ENCODE measurements at regions not wholly inside any gene's neighbourhood (a gene's known extent, or its start where the extent isn't known, plus 50 kb on each side); places are given as distances from the start of the nearest gene placed in this dataset.
"Not testable (repeated sequence)": the region's sequence is repeated elsewhere in the genome, so short reads cannot be mapped to it uniquely, and the experiment has no call there.

DNA sequence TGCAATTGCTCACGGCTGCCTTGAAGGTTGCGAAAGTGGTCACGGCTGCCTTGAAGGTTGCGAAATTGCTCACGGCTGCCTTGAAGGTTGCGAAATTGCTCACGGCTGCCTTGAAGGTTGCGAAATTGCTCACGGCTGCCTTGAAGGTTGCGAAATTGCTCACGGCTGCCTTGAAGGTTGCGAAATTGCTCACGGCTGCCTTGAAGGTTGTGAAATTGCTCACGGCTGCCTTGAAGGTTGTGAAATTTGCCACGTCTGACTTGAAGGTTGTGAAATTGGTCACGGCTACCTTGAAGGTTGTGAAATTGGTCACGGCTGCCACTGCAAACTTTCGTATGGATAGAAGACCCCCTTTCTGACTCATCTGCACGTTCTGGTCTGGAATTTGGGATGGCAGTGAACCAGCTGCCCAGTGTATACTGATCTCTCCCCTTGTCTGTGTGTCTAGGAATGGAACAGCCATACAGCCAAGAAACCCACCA is 150.1 kb downstream of the ASMT start:
- intact Hi-C loops (cut with DNase I); DNase-seq (ENCODE audit: low spot score): not testable (repeated sequence)

DNA sequence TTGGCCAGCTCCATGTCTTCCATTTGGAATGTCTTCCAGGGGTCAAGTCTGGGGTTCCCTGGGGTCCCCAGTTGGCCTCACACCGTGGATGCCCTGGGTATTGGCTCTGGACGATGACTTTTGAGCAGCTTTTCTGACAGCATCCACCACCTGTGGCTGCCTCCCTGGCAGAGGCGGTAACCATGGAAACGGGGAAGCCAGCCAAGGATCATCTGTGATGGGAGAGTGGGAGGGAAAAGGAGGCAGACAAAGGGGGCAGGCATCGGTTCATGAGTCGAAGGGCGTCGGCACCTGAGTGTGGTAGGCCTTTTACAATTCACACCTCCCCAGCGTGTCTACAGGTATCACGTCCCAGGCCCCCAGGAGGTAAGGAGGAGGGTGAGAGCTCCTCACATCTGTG is 152.2 kb downstream of the ASMT start:
- DNase-seq (ENCODE audit: low spot score): no peak
- intact Hi-C loops (cut with DNase I): no loop called here

DNA sequence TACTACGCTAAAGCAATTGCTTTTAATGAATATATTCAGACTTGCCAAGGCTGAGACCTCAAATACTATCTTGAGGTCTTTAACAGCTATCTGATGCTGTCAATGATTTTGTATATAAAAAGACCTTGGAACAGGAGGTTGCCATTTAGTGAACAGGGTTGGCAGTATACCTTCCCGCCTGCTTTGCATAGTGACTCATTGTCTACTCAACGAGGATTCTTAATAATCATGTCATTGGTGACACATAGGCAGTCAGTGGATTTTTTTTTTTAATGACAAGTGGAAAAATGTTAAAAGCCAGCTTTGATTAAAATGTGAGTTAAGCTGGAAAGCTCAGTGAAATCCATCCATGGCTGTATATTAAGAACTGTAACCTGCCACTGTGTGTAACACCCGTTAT is 164.0 kb downstream of the ASMT start:
- no peak for DNase-seq (ENCODE audit: low spot score)
- intact Hi-C loops (cut with DNase I): no loop called here

DNA sequence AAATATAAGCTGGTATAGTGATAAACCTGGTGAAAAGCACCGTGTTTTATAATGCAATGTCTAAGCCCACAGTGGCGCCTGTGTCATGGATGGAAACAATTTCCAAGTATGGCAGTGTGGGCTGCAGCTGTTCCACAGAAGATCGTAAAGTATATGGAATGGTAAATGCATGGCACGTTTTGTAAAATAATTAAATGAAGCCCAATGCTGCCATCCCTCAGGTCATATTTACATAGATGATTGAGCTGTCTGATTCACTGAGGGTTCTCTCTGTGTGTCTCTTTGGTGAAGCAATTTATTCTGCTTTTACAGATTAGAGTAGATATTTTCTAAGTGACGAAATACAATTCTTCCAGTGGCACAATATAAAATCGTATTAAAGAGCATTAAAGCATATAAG is 164.8 kb downstream of the ASMT start:
- intact Hi-C loops (cut with DNase I): no loop called here
- DNase-seq (ENCODE audit: low spot score): no peak

DNA sequence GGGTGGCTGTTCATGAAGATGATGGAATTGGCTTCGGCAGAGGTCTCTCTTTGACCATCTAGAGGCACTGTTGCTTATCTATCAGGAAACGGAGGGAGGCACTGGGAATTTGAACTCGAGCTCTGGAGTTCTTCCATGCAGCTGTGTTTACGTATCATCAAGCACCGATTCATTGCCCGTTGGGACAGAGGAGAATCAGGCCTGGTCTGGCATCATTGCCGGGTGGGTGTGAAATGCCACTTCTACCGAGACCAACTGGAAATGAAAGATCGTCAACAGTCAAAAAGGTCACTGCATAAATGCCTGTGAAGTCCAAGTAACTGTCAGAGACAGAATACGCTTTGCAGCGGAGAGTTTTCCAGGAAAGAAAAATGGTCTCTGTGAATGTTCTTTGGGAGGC is 166.9 kb downstream of the ASMT start:
- intact Hi-C loops (cut with DNase I): no loop called here
- DNase-seq (ENCODE audit: low spot score): no peak

DNA sequence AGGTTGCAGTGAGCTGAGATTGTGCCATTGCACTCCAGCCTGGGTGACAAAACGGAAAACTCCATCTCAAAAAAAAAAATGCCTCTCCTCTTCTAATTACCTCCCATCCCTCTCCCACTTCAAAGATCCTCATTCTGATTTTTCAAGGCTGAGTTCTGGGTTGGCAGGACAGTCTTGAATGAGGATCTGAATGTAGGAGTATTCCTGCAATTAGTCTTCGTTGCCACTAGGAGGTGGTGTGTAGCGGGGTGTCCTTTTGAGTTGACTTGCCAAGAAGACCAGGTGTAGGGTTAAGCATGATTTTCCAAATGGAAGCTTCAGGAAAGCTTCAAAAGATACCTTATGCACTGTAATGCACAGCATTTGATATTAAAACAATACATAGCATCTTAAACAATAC is 169.9 kb downstream of the ASMT start:
- intact Hi-C loops (cut with DNase I): no loop called here
- DNase-seq (ENCODE audit: low spot score): no peak

DNA sequence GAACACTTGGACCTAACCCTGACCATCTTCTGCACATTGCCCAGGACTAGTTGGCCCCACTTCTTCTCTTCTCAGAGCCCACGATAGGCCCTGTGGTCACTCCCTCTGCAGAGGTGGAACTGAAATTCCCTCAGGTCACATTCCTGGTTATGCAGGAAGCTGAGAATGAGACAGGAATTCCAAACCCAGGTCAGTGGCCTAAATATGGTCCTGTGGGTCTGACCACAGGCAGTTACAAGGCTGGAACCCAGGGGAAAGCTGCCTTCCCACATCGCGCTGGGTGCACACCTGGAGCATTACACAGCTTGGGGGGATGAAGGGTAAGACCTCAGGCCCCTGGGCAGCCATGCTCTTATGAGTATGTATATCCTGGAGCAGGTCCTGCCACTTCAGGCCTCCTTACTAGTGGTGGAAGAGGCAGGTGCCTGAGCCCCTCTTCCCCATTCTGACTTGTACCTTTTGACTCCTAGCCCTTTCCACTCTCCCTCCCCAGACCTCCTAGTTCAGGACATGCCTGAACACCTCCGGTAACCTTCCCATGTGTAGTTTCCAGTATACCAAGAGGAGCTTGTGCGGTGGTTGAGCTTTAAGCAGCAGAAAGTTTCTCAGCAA is 173.5 kb downstream of the ASMT start:
- no peak for DNase-seq (ENCODE audit: low spot score)
- intact Hi-C loops (cut with DNase I): no loop called here

DNA sequence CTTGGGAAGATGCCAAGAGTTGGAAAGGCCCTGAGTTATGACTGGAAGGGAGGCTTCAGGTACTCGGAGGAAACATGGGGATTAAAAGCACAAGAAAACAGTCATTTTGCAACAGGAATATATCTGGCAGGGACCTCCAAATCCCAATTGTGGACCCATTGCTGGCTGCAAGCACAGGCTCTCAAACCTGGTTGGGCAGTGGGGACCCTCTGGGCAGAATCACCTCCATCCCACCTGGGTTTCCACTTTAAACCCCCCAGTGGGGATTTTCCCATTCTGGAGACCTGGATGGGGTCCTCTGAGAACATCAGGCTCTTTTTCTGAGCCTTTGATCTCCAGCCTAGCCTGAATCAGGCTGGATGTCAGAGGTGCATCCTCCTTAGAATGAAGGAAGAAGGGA is 177.8 kb downstream of the ASMT start:
- intact Hi-C loops (cut with DNase I): no loop called here
- DNase-seq (ENCODE audit: low spot score): no peak

DNA sequence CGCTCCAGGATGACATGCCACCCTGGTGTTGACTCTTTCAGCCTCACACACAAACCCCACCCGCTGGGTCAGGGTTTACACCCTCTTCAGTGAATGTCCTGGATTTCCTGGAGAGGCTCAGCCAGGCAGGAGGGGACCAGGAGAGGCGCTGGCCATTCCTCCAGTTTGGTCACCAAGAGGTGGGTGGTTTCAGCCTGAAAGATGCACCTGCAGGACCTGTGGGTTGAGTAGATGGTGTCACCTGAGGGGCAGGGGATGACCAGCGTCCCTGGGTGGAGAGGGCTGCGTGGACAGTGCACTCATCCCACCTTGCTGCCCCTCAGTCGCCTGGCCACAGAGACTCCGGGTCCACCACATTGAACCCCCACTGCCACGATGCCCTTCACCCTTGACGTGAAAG is 179.7 kb downstream of the ASMT start:
- intact Hi-C loops (cut with DNase I): no loop called here
- DNase-seq (ENCODE audit: low spot score): no peak

DNA sequence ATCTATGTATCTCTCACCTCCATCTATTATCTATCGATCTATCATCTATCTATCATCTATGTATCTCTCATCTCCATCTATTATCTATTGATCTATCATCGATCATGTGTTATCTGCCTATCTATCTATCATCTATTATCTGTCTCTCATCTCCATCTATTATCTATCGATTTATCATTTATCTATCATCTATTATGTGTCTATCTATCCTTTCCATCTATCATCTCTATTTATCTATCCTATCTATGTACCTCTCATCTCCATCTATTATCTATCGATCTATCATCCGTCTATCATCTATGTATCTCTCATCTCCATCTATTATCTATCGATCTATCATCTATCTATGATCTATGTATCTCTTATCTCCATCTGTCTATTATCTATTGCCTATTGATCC is 188.1 kb downstream of the ASMT start:
- intact Hi-C loops (cut with DNase I): no loop called here

DNA sequence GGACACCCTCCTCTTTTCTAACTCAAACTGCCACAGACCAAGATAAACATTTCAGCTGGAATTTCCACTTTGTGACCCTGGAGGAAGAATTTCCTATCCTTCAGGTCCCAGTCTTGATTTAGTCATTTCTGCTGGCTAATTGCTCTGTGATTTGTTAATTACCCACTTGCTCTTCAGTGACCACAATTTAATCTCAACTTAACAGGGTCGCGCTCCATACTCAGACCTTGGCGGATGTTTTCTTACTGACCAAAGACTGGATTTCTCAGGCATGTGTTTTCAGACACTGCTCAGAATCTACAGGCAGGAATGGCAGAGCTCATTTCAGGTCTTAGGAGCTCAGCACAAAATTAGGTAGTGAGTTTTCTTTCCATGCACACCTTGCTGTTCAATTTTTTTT is 188.9 kb downstream of the ASMT start:
- intact Hi-C loops (cut with DNase I): no loop called here
- no peak for DNase-seq (ENCODE audit: low spot score)

More for the DNA sequence above, 188.1 kb downstream of the ASMT start:
- DNase-seq (ENCODE audit: low spot score): no peak

DNA sequence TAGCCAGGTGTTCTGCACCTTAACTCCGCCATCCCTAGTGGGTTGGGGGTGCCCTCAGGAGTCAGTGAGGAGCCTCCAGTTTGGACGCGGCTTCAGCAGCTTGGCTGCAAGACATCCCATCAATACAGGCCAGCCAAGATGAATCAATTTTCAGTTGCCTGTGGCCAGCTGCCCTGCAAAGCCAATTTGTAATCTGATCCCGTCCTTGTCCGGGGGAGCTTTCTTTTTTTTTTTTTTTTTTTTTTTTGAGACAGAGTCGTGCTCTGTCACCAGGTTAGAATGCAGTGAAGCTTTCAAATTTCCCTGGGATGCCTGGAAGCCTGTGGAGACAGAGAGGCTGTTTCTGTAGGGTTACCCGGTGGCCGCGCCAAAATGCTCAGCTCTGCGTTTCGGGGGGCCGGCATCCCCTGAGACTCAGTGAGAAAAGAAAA is 192.5 kb downstream of the ASMT start:
- no peak for DNase-seq (ENCODE audit: low spot score)
- intact Hi-C loops (cut with DNase I): no loop called here

DNA sequence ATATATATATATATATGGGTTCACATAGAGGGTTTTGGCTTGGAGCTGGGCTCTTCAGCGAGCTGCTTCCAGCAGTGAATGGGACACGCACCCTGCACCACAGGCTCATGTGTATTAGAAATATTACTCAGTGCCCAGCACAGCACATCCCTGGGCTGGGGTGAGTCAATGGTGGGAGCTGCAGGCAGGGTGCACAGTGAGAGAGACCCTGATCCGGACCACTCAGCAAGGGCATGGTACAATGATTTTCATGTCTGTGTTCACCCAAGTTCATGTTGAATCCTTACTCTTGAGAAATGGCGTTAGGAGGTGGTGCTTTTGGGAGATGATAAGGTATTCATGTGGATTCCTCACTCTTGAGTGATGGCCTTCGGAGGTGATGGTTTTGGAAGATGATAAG is 194.7 kb downstream of the ASMT start:
- DNase-seq (ENCODE audit: low spot score): no peak
- intact Hi-C loops (cut with DNase I): no loop called here

DNA sequence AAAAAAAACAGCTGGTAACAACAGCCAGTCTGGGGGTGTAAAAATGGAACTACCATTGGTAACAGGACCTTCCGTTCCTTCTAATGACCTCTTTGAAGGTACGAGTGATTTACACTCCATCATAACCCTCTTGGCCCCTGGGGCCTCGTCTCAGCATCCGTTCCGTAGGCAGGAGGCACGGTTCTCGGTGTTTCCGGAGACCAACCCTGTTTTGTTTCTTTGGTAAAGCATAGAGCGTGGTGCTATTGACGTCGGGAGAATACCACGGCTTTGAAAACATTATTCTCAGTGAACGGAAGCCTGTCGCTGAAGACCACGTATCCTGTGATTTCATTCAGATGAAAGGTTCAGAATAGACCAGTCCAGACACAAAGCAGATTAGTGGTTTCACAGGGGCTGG is 198.9 kb downstream of the ASMT start:
- intact Hi-C loops (cut with DNase I): no loop called here
- DNase-seq (ENCODE audit: low spot score): no peak

DNA sequence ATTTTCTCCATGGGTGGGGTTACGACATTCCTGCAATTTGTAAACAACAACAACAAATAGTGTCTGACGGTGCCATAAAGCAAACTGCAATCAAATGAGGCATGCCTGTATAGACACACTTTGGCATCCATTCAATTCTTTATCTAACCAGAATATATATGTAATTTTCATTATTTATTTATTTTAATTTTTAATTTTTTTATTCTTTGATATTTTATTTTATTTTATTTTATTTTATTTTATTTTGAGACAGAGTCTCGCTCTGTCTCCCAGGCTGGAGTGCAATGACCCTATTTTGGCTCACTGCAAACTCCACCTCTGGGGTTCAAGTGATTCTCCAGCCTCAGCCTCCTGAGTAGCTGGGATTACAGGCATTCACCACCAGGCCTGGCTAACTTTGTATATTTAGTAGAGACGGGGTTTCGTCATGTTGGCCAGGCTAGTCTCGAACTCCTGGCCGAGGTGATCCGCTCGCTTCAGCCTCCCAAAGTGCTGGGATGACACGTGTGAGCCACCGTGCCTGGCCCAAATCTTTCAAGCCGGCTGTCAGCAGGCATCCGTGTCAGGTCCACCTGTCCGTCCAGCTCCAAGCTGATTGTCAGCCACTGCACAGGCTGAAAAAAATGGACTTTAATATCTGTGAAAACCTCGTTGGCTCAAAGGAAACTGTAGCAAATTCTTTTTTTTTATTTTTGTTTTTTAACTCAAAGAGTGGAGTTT is 200.8 kb downstream of the ASMT start:
- DNase-seq (ENCODE audit: low spot score): no peak
- intact Hi-C loops (cut with DNase I): no loop called here

DNA sequence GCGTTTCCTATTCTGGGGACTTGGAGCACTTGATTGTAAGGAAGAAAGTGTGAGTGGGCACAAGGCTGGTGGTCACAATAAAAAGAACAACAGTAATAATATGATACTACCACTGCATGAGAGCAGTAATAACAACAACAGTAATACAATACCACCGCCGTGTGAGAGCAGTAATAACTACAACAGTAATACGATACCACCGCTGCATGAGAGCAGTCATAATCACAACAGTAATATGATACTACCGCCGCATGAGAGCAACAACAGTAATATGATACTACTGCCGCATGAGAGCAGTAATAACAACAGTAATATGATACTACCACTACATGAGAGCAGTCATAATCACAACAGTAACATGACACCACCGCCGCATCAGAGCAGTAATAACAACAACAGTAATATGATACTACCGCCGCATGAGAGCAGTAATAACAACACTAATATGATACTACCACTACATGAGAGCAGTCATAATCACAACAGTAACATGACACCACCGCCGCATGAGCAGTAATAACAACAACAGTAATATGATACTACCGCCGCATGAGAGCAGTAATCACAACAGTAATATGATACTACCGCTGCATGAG is 201.6 kb downstream of the ASMT start:
- intact Hi-C loops (cut with DNase I); DNase-seq (ENCODE audit: low spot score): not testable (repeated sequence)

DNA sequence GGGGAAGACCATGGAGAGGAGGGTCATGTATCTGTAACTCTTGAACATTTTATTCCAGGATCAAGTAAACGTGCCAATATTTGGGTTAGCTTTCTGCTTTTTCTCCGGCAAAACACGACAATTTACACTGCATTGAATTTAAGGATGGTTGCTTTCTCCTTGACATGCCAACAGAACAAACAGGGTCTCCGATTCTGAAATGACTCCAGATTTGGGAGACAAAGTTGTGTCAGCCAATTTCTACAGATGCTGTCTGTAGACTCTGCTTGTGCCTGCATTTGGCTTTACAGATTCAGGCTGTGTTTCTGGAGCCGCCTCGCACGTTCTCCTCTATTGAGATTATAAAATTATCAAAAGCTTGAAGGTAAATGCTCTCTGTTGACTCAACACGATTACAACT is 207.0 kb downstream of the ASMT start:
- intact Hi-C loops (cut with DNase I): no loop called here
- DNase-seq (ENCODE audit: low spot score): no peak

DNA sequence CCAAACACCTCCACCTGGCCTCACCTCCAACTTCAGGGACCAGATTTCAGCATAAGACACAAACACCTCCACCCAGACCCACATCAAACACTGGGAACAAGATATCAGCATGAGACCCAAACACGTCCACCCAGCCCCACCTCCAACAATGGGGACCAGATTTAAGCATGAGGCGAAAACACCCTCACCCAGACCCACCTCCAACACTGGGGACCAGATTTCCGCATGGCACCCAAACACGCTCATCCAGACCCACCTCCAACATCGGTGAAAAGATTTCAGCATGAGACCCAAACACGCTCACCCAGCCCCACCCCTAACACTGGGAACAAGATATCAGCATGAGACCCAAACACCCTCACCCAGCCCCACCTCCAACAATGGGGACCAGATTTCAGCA is 210.0 kb downstream of the ASMT start:
- no peak for DNase-seq (ENCODE audit: low spot score)

DNA sequence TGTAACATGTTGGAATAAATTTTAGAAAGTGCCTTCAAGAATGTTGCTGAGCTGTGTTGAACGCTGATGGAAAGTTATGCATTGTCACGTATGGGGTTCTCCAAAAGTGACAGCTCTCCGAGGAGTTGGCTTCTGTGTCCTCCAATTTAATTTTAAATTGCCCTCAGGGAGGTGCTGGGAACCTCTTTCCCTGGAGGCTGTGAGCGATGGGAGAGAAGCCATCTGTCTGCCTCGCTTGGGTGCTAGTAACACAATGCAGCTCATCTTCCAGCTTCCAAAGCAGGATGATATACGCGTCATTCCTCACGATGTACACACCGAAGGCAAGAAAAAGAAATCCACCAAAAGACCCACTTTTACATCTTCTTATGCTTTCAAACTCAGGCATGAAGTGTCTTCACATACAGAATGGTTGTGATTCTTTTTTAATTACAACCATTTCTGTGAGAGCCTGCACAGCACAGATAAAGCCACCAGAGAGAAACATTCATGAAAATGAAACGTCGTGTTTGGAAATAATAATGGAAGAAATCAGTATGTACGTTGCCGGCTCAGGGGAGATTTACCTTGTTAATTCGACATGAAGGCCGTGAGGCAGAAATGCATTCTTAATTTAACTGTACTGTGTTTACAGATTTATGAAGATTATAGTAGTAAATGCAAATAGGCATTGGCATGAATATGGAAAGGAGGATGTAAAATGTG is 218.9 kb downstream of the ASMT start:
- no peak for DNase-seq (ENCODE audit: low spot score)
- intact Hi-C loops (cut with DNase I): no loop called here

More for the DNA sequence above, 210.0 kb downstream of the ASMT start:
- intact Hi-C loops (cut with DNase I): no loop called here

DNA sequence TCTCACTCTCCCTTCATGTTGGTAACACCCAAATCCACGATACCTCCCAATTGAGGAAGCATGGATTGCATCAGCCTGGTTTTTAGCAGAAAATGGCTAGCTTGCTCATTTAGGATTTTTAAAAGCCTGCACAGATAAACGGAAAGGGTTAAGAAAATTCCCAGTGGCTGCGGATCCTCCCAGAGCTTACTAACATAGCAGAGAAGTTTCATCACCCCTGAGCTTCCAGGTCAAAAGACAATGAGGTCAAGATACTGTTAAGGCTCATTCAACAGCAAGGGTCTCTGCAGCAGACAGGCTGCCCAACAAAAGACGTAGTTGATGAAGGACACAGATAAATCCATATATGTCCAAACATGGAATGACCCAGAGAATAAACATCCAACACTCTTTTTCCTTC is 220.2 kb downstream of the ASMT start:
- intact Hi-C loops (cut with DNase I): no loop called here
- no peak for DNase-seq (ENCODE audit: low spot score)

DNA sequence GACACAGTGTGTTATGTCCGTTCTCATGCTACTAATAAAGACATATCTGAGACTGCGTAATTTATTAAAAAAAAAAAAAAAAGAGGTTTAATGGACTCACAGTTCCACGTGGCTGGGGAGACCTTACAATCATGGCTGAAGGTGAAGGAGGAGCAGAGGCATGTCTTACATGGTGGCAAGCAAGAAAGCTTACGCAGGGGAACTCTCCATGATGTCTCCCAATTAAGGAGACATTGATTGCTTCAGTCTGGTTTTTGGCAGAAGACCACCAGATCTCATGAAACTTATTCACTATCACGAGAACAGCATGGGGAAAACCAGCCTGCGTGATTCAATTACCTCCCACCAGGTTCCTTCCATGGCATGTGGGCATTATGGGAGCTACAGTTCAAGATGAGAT is 221.8 kb downstream of the ASMT start:
- intact Hi-C loops (cut with DNase I): no loop called here

More for the DNA sequence above, 221.8 kb downstream of the ASMT start:
- no peak for DNase-seq (ENCODE audit: low spot score)
